ENCODE measurements at regions not wholly inside any gene's neighbourhood (a gene's known extent, or its start where the extent isn't known, plus 50 kb on each side); places are given as distances from the start of the nearest gene placed in this dataset.
A peak's percentile ranks its signal among the peaks of the same experiment; 100 is the strongest.
"Not testable (repeated sequence)": the region's sequence is repeated elsewhere in the genome, so short reads cannot be mapped to it uniquely, and the experiment has no call there.

DNA sequence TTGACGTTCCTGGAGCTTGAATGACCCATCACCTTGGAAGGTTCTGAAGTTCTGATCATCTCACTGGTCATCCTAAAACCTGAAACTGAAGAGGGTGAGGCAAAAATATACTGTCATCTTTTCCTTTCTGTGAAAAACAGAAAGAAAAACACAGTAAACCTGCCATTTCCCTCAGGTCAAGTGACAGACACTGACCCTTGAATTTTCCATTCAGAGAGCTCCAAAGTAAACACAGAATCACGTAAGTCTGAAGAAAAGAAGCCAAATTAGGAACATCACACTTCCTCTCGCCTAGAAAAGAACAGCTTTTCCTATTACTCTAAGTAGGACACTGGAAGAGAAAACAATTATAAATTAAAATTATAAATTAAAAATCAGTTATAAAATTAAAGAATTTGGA is 78.7 kb upstream of the TGFBR2 start:
- TF ChIP-seq POLR2A (IDR thresholded peaks at IDR 0.05; ENCODE audit: low read depth, low read length): no peak
- FAIRE-seq: no peak
- DNase-seq (ENCODE audit: insufficient read length, low spot score): no peak

DNA sequence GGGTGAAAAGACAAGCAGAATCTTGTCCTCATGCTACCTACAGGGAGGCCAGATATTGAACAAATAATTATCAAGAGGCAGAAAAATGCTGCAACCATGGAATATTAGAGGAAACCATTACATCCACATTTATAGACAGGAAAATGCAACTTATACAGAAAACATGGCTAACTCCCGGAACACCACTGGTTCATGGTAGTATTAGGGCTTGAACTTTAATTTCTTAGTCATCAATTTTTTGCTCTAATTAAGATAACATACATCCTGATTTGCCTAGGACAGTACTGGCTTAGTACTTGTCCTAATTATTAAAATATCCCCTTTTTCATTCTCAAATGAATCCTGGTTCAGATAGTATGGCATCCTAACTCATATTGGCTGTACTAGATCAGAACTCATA is 76.3 kb upstream of the TGFBR2 start:
- FAIRE-seq: peak; percentile 23
- DNase-seq (ENCODE audit: insufficient read length, low spot score): no peak
- no peak for TF ChIP-seq POLR2A (IDR thresholded peaks at IDR 0.05; ENCODE audit: low read depth, low read length)

DNA sequence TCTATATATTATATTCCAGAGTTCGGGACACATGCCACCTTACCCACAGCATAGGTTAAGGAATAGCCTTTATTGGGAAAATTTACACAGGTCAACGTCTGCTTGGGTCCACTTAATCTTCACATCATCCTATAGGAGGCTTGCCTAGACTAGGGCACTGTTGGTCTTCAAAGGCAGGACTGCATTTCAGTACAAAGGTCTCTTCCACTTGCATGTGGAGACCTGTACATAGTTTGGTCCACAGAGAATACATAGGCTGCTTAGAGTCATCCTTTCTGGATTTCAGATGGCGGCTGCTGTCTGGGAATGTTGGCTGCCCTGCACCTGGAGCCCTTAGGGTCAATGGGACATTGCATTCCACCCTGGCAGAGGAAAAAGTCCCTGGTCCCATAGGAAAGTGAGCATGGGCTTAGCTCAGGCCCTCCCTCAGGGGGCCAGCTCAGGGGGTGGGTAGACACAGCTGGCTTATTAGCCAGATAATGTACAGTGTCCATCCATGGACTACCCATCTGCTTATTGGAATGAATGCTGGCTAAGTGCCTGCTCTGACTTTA is 75.3 kb upstream of the TGFBR2 start:
- no peak for FAIRE-seq
- TF ChIP-seq POLR2A (IDR thresholded peaks at IDR 0.05; ENCODE audit: low read depth, low read length): no peak
- no peak for DNase-seq (ENCODE audit: insufficient read length, low spot score)

DNA sequence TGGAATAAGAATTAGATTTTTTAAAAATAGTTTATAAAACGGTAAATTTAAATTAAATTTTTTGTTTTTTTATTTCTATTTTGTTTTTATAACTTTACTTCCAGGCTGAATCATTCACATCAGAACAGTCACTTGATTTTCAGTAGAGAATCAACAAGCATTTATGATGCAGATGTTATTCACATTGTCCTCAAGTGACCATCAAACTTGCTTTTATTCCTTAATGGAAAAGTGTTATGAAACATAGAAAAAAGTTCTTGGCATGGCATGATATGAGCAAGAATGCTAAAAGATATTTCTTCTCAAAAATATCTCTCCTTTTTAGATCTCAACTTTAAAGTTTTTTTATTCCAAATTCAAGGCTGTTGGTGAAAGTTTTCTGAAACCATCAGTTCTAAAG is 70.9 kb upstream of the TGFBR2 start:
- DNase-seq (ENCODE audit: insufficient read length, low spot score): no peak
- TF ChIP-seq POLR2A (IDR thresholded peaks at IDR 0.05; ENCODE audit: low read depth, low read length): no peak
- no peak for FAIRE-seq

DNA sequence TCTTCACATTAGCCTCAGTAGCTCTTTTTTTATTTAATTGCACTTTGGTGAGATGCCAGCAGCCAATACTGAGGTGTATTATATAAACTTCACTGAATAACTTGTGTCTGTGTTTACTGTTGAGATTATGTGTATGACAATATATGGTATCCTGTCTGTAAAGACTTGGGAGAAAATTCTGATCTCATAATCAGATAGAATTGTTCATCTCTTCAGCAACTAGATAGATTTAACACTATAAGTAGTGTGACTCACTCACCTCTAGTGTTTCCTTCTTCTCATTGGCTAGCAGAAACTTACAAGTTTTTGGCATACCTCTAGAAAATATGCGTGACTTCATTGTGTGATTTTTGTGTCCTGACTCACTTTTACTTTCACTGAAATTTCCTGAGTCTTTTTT is 67.6 kb upstream of the TGFBR2 start:
- peak; percentile 96 for FAIRE-seq
- TF ChIP-seq POLR2A (IDR thresholded peaks at IDR 0.05; ENCODE audit: low read depth, low read length): no peak
- peak; percentile 28 for DNase-seq (ENCODE audit: insufficient read length, low spot score)

DNA sequence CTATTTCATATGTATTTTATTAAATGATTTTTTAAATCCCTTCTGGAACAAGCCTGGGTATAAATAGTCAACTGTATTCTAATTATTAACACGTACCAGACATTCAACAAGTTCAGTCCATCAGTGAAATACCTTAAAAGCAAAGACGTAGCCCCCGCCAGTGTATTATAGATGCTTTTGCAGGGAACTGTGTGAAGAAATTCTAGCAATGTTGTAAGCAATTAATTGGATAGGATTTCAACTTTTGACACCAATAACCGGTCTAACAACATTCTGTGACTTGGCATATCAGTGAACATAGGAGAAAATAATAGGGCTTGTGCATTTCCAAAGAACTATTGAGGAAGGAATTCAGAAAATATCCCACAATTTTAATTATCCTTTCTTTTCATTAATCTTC is 67.2 kb upstream of the TGFBR2 start:
- no peak for FAIRE-seq
- no peak for DNase-seq (ENCODE audit: insufficient read length, low spot score)
- TF ChIP-seq POLR2A (IDR thresholded peaks at IDR 0.05; ENCODE audit: low read depth, low read length): no peak

DNA sequence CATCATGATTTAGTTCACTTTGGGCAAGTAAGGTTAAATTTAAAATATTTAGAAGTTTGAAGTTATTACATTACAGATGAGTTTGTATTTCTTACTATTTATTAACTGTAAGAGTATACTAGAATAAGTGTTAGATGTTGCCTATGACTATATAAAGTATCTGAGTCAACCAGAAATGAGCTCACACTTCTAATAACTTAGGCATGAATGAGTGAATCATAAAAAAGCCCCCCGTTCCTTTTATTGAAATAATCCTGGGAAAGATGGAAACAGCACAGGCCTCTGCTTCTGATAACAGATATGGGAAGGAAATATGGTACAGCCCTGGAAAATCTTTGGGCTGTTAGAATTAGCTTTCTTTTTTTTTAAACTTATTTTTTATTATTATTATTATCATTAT is 66.6 kb upstream of the TGFBR2 start:
- FAIRE-seq (no peak), DNase-seq (ENCODE audit: insufficient read length, low spot score) (no peak)
- TF ChIP-seq POLR2A (IDR thresholded peaks at IDR 0.05; ENCODE audit: low read depth, low read length): no peak

DNA sequence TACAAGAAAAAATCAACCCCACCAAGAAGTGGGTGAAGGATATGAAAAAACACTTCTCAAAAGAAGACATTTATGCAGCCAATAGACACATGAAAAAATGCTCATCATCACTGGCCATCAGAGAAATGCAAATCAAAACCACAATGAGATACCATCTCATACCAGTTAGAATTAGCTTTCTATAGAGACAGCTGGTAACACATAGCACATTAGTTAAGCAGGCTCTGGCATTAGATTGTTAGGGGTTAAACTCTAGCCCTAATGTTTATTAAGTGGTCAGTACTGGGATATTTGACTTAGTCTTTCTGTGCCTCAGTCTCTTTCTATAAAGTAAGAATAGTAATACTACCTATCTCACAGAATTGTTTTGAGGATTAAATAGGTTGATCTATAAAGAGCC is 65.2 kb upstream of the TGFBR2 start:
- not testable (repeated sequence) for FAIRE-seq; DNase-seq (ENCODE audit: insufficient read length, low spot score)

DNA sequence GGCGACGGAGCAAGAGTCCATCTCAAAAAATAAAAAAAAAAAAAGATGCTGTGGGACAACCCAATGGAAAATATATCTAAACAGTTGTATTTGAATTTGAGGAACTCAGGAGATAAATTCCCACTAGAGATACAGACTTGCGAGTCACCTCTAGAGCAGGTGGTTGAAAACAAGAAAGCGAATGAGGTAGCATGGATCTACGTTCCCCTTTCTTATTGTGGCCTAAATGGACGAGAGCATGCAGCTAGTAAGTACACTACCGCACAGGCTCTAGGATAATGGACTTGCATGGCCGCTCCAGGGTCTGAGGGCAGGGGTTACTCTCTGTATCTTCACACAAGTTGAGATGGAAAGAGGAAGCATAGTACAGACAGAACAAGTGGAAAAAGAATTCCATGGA is 63.5 kb upstream of the TGFBR2 start:
- no peak for DNase-seq (ENCODE audit: insufficient read length, low spot score)
- FAIRE-seq: no peak
- TF ChIP-seq POLR2A (IDR thresholded peaks at IDR 0.05; ENCODE audit: low read depth, low read length): no peak

DNA sequence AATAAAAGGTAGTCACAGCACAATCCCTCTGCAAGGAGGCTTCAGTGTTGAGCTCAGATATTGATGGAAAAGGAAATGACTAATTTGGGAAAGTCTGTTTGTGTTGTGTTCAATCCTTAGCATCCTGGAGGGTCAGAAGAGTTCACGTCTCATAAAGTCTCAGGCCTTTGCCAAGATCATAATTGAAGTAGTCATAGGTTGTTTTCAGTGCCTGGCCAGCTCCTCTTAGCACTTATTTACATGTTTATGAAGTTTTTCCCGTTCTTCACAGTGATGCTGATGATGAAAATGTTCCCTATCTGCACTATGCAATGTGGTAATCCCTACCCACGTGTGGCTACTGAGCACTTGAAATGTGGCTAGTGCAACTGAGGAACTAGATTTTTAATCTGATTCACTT is 61.6 kb upstream of the TGFBR2 start:
- TF ChIP-seq POLR2A (IDR thresholded peaks at IDR 0.05; ENCODE audit: low read depth, low read length): no peak
- peak; percentile 97 for FAIRE-seq
- peak; percentile 24 for DNase-seq (ENCODE audit: insufficient read length, low spot score)

DNA sequence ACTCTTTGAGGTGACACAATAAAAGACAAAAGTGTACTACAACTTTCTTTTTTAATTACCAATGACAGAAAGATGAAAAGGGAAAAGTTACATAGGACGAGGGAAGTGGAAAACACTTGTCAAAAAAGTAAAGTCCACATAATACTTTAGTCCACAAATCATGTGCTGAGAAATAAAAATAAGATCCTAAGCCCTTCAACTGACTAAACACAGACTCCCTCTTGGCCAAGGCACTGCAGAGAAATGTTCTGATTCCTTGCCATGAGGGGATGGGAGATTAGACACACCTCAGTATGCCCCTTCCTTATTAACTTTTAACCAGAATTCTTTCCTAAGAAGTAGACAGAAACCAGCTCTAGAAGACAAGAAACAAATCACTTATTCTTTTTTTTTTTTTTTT is 59.5 kb upstream of the TGFBR2 start:
- DNase-seq (ENCODE audit: insufficient read length, low spot score) (no peak), FAIRE-seq (no peak)
- TF ChIP-seq POLR2A (IDR thresholded peaks at IDR 0.05; ENCODE audit: low read depth, low read length): no peak

DNA sequence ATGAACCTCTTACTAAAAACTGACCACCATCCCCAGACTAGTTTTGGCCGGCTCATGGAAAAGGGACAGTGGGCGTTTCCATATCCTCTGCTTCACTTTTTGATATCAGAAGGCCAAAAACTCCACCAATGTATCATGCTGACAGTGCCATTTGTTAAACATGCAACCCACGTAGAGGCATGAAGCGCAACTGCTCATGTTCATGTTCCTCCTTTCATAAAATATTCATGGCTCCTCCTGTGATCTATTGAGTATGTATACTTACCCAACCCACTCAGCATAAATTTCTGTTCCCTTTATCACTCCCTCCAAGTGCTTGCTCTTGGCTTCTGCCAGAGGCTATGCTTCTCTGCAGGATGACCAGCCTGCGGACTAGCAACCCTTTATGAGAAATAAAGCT is 58.7 kb upstream of the TGFBR2 start:
- FAIRE-seq (no peak), DNase-seq (ENCODE audit: insufficient read length, low spot score) (no peak)
- TF ChIP-seq POLR2A (IDR thresholded peaks at IDR 0.05; ENCODE audit: low read depth, low read length): no peak

DNA sequence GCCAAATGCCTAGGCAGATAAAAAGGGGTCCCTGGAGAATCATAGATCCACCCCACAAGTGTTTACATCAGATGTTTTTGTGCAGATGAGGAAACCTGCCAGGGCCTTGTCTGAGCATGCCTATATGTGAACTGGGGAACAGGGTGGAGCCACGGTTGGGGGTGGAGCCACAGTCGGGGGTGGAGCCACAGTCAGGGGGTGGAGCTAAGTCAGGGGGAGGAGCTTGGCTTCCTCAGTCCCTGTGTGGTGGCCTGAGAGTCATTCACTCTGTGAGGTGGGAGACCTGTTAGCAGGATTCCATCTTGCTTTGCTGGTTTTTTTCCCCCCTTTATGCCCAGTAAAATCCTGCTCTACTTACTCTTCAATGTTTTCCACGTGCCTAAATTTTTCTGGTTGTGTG is 57.8 kb upstream of the TGFBR2 start:
- DNase-seq (ENCODE audit: insufficient read length, low spot score): no peak
- FAIRE-seq: peak; percentile 53
- no peak for TF ChIP-seq POLR2A (IDR thresholded peaks at IDR 0.05; ENCODE audit: low read depth, low read length)

DNA sequence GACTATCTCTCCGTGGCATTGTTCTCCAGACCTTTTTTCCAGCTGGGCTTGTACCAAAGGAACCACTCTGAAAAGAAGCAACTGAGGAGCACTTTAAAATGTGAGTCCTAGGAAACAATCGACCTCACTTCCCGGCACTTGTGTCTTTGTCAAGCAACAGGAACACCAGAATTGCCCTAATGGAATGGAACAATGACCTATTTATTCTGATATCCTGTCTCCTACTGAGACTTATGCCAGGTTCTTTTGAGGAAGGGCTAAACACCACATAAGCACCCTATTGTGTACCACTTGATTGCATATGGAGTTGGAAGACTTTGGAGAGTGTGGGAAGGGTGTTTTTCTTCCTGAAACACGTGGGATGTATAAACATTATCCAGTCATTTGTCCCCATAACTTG is 56.8 kb upstream of the TGFBR2 start:
- DNase-seq (ENCODE audit: insufficient read length, low spot score) (no peak), FAIRE-seq (no peak)
- TF ChIP-seq POLR2A (IDR thresholded peaks at IDR 0.05; ENCODE audit: low read depth, low read length): no peak

DNA sequence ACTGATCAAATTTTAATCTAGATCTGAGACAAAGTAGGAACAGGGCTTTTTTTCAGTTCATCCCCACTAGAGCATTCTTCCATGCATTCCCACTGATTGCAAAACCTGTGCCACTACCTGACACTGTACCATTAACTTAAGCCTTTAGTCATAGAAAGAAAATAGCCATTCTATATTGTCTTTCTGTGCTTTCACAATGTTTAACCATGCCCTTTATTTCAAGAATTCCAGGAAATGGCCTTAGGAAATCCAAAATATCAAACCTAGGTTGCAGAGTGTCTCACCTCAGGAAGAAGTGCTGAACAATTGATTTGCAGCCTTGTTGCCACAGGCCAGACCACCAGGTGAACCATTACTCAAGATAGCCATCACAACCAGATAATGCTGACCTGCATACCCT is 56.2 kb upstream of the TGFBR2 start:
- DNase-seq (ENCODE audit: insufficient read length, low spot score): no peak
- FAIRE-seq: no peak
- TF ChIP-seq POLR2A (IDR thresholded peaks at IDR 0.05; ENCODE audit: low read depth, low read length): no peak

DNA sequence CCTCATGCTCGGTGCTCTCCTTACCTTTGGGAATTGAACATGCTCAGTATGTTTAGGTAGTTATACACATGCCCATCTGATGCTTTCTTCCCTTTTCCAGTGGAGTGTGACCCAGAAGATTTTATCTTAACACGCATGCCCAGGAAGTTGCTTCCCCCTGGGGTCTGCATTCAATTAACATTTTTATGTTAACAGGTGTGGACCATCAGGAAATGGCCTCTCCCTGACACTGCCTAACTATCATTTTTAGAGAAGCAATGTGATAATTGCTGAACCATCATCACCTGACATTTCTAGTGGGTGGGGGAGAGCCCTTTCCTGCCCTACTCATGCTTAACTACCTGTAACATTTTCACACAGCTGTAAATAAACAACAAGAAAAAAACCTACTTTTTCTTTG is 55.1 kb upstream of the TGFBR2 start:
- TF ChIP-seq POLR2A (IDR thresholded peaks at IDR 0.05; ENCODE audit: low read depth, low read length): no peak
- no peak for FAIRE-seq
- no peak for DNase-seq (ENCODE audit: insufficient read length, low spot score)

Measured in H54 (cell line).